ENCODE measurements at regions not wholly inside any gene's neighbourhood (a gene's known extent, or its start where the extent isn't known, plus 50 kb on each side); places are given as distances from the start of the nearest gene placed in this dataset.
"Not testable (repeated sequence)": the region's sequence is repeated elsewhere in the genome, so short reads cannot be mapped to it uniquely, and the experiment has no call there.

DNA sequence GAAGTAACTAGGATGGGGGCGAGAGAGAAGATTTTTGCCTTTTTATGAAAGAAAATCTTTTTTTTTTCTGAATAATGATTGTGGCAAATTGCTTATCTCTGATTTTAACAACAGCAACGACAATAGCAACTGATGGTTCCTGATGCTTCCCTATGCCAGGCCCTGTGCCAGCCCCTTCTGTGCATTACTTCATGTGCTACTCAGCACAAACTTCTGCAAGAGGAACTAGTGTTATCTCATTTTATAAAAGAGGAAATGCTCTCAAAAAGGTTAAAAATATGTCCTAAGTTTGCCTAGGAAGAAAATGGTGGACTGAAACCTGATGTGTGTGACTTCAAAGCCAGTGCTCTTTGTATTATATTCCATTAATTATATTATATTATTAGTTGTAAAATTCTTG lies 74.0 kb upstream of the RALGAPA2 start:
- Mint-ChIP-seq H3K4me3 (no peak overlapping the region), H3K4me1 (no peaks in the 10 kb centered on the region)
- intact Hi-C loops (cut with micrococcal nuclease) = no loop called here

GRCh38 chr20:20785226-20785625 lies 72.8 kb upstream of the RALGAPA2 start:
- intact Hi-C loops (cut with micrococcal nuclease) = no loop called here
- Mint-ChIP-seq H3K4me3 (no peak overlapping the region), H3K36me3 (ENCODE audit: low read depth) (no peaks in the 10 kb centered on the region), H3K4me1 (no peaks in the 10 kb centered on the region), H3K27ac (no peak overlapping the region), H3K9me3 (peaks cover 8% of the 10 kb centered on the region), H3K27me3 (peaks cover 2% of the 10 kb centered on the region)
- no peak for DNase-seq

More for the DNA sequence above, 74.0 kb upstream of the RALGAPA2 start:
- Mint-ChIP-seq H3K27ac (no peak overlapping the region), H3K36me3 (ENCODE audit: low read depth) (no peaks in the 10 kb centered on the region), H3K9me3 (peaks cover 8% of the 10 kb centered on the region), H3K27me3 (peaks cover 2% of the 10 kb centered on the region)
- no peak for DNase-seq

- intact Hi-C loops (cut with micrococcal nuclease); H3K4me1 Mint-ChIP-seq; H3K36me3 Mint-ChIP-seq (ENCODE audit: low read depth); H3K9me3 Mint-ChIP-seq; H3K27ac Mint-ChIP-seq; H3K4me3 Mint-ChIP-seq; DNase-seq; H3K27me3 Mint-ChIP-seq: not testable (repeated sequence)
Measured at GRCh38 chr20:20784450-20784849, 72.0 kb upstream of the RALGAPA2 start.

- intact Hi-C loops (cut with micrococcal nuclease) = no loop called here
Measured at GRCh38 chr20:20783450-20783849, 71.0 kb upstream of the RALGAPA2 start.

DNA sequence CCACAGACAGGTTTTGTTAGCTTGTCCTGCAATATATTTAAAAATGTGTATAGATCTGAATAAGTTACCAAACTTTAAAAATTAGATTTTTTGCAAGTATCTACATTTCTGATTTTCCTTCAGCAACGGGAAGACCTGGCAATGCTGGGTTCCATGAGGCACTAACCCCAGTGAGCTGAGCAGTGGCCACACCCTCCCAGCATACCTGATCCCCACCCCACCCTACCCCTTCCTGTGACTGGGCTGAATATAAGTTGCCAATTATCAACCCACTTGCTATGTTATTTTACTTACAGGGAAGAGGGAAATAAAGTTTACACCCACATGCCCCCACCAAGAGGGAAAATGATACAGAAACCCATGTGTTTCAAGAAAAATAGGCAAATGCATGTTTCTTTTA lies 70.3 kb upstream of the RALGAPA2 start:
- intact Hi-C loops (cut with micrococcal nuclease) = no loop called here
- no peak for DNase-seq

More at GRCh38 chr20:20783450-20783849, 71.0 kb upstream of the RALGAPA2 start:
- Mint-ChIP-seq H3K36me3 (ENCODE audit: low read depth) (no peaks in the 10 kb centered on the region), H3K4me3 (no peak overlapping the region), H3K27me3 (peaks cover 6% of the 10 kb centered on the region), H3K9me3 (peaks cover 8% of the 10 kb centered on the region), H3K4me1 (no peaks in the 10 kb centered on the region), H3K27ac (no peak overlapping the region)
- DNase-seq = no peak

GRCh38 chr20:20782231-20782630 lies 69.8 kb upstream of the RALGAPA2 start:
- H3K27me3 Mint-ChIP-seq = peaks cover 6% of the 10 kb centered on the region
- no peaks in the 10 kb centered on the region for H3K4me1 Mint-ChIP-seq
- H3K9me3 Mint-ChIP-seq = peaks cover 4% of the 10 kb centered on the region
- no peaks in the 10 kb centered on the region for H3K36me3 Mint-ChIP-seq (ENCODE audit: low read depth)
- H3K4me3 Mint-ChIP-seq = no peak overlapping the region
- intact Hi-C loops (cut with micrococcal nuclease) = no loop called here
- H3K27ac Mint-ChIP-seq = no peak overlapping the region
- DNase-seq = no peak

More for the DNA sequence above, 70.3 kb upstream of the RALGAPA2 start:
- Mint-ChIP-seq H3K36me3 (ENCODE audit: low read depth) (no peaks in the 10 kb centered on the region), H3K9me3 (peaks cover 8% of the 10 kb centered on the region), H3K27ac (no peak overlapping the region), H3K4me1 (no peaks in the 10 kb centered on the region), H3K4me3 (no peak overlapping the region), H3K27me3 (peaks cover 6% of the 10 kb centered on the region)

DNA sequence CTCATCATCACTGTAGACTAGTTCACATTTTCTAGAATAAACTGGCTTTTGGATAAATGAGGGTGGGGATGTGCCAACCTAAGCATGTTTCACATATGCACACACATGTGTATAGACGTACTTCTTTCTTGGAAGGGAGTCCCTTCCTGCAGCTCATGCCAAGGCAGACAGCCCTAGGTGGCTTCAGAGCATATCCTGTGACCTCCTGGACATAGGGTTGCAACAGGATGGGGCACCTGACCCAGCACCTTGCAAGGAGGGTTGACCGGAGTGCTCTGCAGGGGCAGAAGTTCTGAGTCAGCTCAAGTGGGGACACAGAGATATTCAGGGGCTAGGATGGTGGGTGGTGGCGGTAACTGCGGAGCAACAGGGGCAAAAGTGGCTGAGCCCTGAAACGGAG lies 68.6 kb upstream of the RALGAPA2 start:
- intact Hi-C loops (cut with micrococcal nuclease) = no loop called here
- no peaks in the 10 kb centered on the region for H3K36me3 Mint-ChIP-seq (ENCODE audit: low read depth)
- H3K27me3 Mint-ChIP-seq = peaks cover 8% of the 10 kb centered on the region

GRCh38 chr20:20780127-20780824 lies 67.8 kb upstream of the RALGAPA2 start:
- Mint-ChIP-seq H3K4me3 (no peak overlapping the region), H3K27me3 (peaks cover 6% of the 10 kb centered on the region), H3K27ac (no peak overlapping the region), H3K9me3 (no peaks in the 10 kb centered on the region), H3K4me1 (no peaks in the 10 kb centered on the region), H3K36me3 (ENCODE audit: low read depth) (no peaks in the 10 kb centered on the region)
- intact Hi-C loops (cut with micrococcal nuclease) = no loop called here
- no peak for DNase-seq

More for the DNA sequence above, 68.6 kb upstream of the RALGAPA2 start:
- no peak overlapping the region for H3K27ac Mint-ChIP-seq
- no peak for DNase-seq
- no peak overlapping the region for H3K4me3 Mint-ChIP-seq
- H3K4me1 Mint-ChIP-seq = no peaks in the 10 kb centered on the region
- H3K9me3 Mint-ChIP-seq = peaks cover 2% of the 10 kb centered on the region

DNA sequence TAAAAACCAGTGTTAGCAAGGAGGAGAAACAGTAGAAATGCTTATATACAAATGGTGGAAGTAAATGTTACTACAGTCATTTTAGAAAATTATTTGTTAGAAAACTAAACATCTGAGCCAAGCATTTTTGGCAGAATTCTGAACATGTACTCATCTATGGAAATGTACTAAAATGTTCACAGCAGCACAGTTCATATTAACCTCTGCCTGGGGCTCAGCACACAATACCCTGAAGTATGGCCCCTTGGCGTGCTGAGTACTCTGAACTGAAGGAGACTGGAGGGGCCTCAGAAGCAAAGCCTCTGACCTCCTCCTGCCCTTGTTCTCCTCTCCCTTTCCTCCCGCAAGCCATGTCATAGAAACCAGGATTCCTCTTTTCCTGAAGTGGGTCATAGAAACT lies 66.2 kb upstream of the RALGAPA2 start:
- no peaks in the 10 kb centered on the region for H3K4me1 Mint-ChIP-seq
- H3K4me3 Mint-ChIP-seq = no peak overlapping the region
- no peak overlapping the region for H3K27ac Mint-ChIP-seq
- no peaks in the 10 kb centered on the region for H3K9me3 Mint-ChIP-seq
- intact Hi-C loops (cut with micrococcal nuclease) = no loop called here
- peaks cover 6% of the 10 kb centered on the region for H3K27me3 Mint-ChIP-seq
- H3K36me3 Mint-ChIP-seq (ENCODE audit: low read depth) = no peaks in the 10 kb centered on the region
- DNase-seq = no peak

- Mint-ChIP-seq H3K27ac (no peak overlapping the region), H3K4me3 (no peak overlapping the region), H3K36me3 (ENCODE audit: low read depth) (no peaks in the 10 kb centered on the region), H3K9me3 (no peaks in the 10 kb centered on the region), H3K4me1 (no peaks in the 10 kb centered on the region), H3K27me3 (peaks cover 1% of the 10 kb centered on the region)
- no peak for DNase-seq
- intact Hi-C loops (cut with micrococcal nuclease) = no loop called here
Measured at GRCh38 chr20:20772497-20773085, 60.1 kb upstream of the RALGAPA2 start.

GRCh38 chr20:20768202-20768815 lies 55.9 kb upstream of the RALGAPA2 start:
- no peak for DNase-seq
- peaks cover 2% of the 10 kb centered on the region for H3K27me3 Mint-ChIP-seq
- intact Hi-C loops (cut with micrococcal nuclease) = no loop called here
- no peak overlapping the region for H3K4me3 Mint-ChIP-seq
- no peaks in the 10 kb centered on the region for H3K4me1 Mint-ChIP-seq
- H3K27ac Mint-ChIP-seq = no peak overlapping the region
- H3K36me3 Mint-ChIP-seq (ENCODE audit: low read depth) = no peaks in the 10 kb centered on the region
- H3K9me3 Mint-ChIP-seq = no peaks in the 10 kb centered on the region

DNA sequence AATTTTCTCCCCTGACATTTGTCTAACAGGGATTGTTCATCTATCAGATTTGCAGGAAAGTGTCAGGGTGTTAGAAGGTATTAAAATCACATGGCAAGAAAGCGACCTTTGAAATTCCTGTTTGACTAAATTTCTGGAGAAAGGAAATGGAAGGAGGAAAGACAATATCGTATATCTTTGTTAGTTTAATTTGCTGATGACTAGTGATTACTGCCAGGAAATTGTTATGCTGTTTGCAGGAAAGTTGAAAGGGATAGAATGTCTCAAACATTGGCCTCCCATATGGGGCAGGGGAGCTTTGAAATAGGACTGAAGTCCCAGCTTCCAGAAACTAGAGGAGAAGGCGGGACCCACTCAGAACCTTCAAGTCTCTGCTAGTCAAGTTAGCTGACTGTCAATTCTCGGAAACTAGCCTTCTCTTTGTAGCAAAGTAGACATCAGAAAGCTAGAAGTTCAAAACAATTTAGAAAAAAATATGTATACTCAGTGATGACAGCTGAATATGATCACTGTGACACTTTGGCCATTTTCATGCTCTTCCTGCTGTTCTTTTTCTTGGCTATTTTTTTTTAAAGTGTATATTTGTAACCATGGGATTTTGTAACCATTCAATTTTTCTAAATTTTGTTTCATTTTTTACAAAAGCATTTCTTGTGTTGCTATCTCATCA lies 53.4 kb upstream of the RALGAPA2 start:
- Mint-ChIP-seq H3K4me3 (no peak overlapping the region), H3K9me3 (no peaks in the 10 kb centered on the region), H3K36me3 (ENCODE audit: low read depth) (no peaks in the 10 kb centered on the region), H3K27ac (no peak overlapping the region), H3K27me3 (peaks cover 6% of the 10 kb centered on the region), H3K4me1 (no peaks in the 10 kb centered on the region)
- DNase-seq = no peak
- intact Hi-C loops (cut with micrococcal nuclease) = no loop called here

DNA sequence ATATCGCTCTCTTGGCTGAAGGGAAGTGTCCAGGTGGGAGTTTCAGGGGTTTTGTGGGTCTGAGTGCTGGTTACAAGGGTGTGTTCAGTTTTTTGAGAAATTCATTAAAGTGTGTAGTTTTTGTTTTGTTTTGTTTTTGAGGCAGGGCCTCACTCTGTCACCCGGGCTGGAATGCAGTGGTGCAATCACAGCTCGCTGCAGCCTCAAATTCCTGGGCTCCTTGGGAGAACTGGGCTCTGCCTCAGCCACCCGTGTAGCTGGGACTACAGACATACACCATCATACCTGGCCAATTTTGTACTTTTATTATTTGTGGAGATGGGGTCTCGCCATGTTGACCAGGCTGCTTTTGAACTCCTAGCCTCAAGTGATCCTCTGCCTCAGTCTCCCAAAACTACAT lies 51.2 kb upstream of the RALGAPA2 start:
- Mint-ChIP-seq H3K27me3 (peaks cover 6% of the 10 kb centered on the region), H3K9me3 (no peaks in the 10 kb centered on the region), H3K27ac (no peak overlapping the region), H3K4me3 (no peak overlapping the region), H3K36me3 (ENCODE audit: low read depth) (no peaks in the 10 kb centered on the region), H3K4me1 (no peaks in the 10 kb centered on the region)
- no peak for DNase-seq
- intact Hi-C loops (cut with micrococcal nuclease) = no loop called here
